ENCODE measurements at regions not wholly inside any gene's neighbourhood (a gene's known extent, or its start where the extent isn't known, plus 50 kb on each side); places are given as distances from the start of the nearest gene placed in this dataset.

DNA sequence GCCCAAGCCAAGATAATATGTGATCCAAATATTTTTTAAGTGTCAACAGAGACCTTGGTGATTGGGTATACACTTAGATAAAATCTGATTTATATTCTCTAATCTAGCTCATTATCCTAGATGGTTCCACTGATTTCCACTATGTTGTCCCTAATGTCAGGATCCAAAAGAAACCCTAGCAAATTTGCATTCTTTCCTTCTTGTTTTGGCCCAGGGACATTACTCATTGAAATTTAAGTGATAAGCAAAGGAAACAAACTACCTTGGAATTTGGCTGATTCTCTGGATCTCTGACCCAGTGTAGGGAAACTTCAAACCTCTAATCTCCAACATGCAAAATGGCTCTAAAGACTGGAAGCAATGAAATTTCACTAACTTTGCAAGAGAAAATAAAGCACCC, 179.8 kb upstream of the MEIS1 start (continued):
- TF ChIP-seq, protein P1, sequence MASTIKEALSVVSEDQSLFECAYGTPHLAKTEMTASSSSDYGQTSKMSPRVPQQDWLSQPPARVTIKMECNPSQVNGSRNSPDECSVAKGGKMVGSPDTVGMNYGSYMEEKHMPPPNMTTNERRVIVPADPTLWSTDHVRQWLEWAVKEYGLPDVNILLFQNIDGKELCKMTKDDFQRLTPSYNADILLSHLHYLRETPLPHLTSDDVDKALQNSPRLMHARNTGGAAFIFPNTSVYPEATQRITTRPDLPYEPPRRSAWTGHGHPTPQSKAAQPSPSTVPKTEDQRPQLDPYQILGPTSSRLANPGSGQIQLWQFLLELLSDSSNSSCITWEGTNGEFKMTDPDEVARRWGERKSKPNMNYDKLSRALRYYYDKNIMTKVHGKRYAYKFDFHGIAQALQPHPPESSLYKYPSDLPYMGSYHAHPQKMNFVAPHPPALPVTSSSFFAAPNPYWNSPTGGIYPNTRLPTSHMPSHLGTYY (CRISPR knock-in tag; IDR thresholded peaks at IDR 0.05) = no peak

DNA sequence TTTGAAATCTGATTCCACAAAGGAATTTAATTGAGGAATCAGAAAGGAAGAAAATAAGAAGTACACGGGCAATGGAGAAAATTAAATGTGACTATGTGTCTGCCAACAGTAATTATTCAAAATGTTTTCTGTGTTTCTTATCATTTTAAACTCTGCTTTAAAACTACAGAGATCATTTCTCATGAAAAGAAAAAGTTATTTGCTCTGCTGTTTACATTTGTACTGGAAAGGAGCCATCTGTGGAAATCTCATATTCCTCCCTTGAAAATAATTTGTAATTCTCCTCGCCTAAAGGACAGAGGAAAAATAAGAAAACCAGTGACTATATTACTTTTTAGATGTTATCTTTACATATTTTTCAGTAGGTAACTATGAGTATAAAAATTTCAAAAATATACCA, 181.9 kb upstream of the MEIS1 start:
- H3K9me3 Mint-ChIP-seq = no peaks in the 10 kb centered on the region; the same call in 1 of the 2 replicates
- no peak for ATAC-seq
- peaks cover 56% of the 10 kb centered on the region for H3K4me1 Mint-ChIP-seq
- CTCF ChIA-PET = no interaction called here
- no peak for DNase-seq (ENCODE audit: low spot score)
- H3K4me3 Mint-ChIP-seq = no peak overlapping the region
- no peak overlapping the region for H3K27ac Mint-ChIP-seq
- POLR2A ChIA-PET = no interaction called here
- no peak for TF ChIP-seq FOXP1 (CRISPR knock-in tag; IDR thresholded peaks at IDR 0.05; ENCODE audit: borderline replicate concordance)
- no peak for TF ChIP-seq SOX15 (CRISPR knock-in tag; IDR thresholded peaks at IDR 0.05)
- no peak for TF ChIP-seq IRF1 (CRISPR knock-in tag; IDR thresholded peaks at IDR 0.05)
- no peak for TF ChIP-seq ZNF138 (CRISPR knock-in tag; conservative IDR thresholded peaks at IDR 0.05)
- TF ChIP-seq HMGA2 (CRISPR knock-in tag; IDR thresholded peaks at IDR 0.05) = no peak
- TF ChIP-seq MXD4 (CRISPR knock-in tag; IDR thresholded peaks at IDR 0.05; ENCODE audit: borderline replicate concordance) = no peak
- no peak for TF ChIP-seq MAX (CRISPR knock-in tag; IDR thresholded peaks at IDR 0.05)
- TF ChIP-seq, protein P2, sequence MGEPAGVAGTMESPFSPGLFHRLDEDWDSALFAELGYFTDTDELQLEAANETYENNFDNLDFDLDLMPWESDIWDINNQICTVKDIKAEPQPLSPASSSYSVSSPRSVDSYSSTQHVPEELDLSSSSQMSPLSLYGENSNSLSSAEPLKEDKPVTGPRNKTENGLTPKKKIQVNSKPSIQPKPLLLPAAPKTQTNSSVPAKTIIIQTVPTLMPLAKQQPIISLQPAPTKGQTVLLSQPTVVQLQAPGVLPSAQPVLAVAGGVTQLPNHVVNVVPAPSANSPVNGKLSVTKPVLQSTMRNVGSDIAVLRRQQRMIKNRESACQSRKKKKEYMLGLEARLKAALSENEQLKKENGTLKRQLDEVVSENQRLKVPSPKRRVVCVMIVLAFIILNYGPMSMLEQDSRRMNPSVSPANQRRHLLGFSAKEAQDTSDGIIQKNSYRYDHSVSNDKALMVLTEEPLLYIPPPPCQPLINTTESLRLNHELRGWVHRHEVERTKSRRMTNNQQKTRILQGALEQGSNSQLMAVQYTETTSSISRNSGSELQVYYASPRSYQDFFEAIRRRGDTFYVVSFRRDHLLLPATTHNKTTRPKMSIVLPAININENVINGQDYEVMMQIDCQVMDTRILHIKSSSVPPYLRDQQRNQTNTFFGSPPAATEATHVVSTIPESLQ (CRISPR knock-in tag; IDR thresholded peaks at IDR 0.05) = no peak
- TF ChIP-seq, protein P1 (CRISPR knock-in tag; IDR thresholded peaks at IDR 0.05) = no peak
- TF ChIP-seq GABPB1 (CRISPR knock-in tag; IDR thresholded peaks at IDR 0.05) = no peak
- no peak for TF ChIP-seq USF2 (CRISPR knock-in tag; IDR thresholded peaks at IDR 0.05)
- no peak for TF ChIP-seq CREM (CRISPR knock-in tag; IDR thresholded peaks at IDR 0.05)
- no peak for TF ChIP-seq KAT7 (CRISPR knock-in tag; IDR thresholded peaks at IDR 0.05; ENCODE audit: borderline replicate concordance)
- H3K27me3 Mint-ChIP-seq (ENCODE audit: low read depth) = no peaks in the 10 kb centered on the region
- H3K36me3 Mint-ChIP-seq = peaks cover 5% of the 10 kb centered on the region

DNA sequence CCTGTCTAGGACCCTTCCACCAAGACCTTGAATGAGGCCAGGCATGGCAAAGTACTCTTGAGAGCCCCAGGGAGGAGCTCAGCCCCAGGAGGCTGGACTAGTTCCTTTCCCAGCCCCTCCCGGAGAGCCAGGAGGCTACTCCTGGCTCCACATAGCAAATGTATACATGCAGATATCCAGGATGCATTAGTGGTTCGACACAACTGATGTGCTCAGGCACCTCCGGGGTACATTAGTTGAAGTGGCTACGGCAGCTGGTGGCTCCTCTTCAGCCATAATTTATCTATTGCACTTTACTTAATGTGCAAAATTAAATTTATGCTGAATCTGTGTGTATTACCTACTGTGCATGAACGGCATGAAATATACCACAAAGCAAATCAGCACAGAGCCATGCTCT, 182.8 kb upstream of the MEIS1 start:
- ATAC-seq (peak; percentile 58), DNase-seq (ENCODE audit: low spot score) (no peak)
- ChIA-PET POLR2A (no interaction called here), CTCF (no interaction called here)
- Mint-ChIP-seq H3K4me3 (no peak overlapping the region), H3K27ac (no peak overlapping the region), H3K4me1 (peaks cover 66% of the 10 kb centered on the region), H3K36me3 (peaks cover 11% of the 10 kb centered on the region), H3K27me3 (ENCODE audit: low read depth) (no peaks in the 10 kb centered on the region), H3K9me3 (no peaks in the 10 kb centered on the region; the same call in 1 of the 2 replicates)
- TF ChIP-seq E2F1 (CRISPR knock-in tag; IDR thresholded peaks at IDR 0.05) (no peak), PRDM15 (CRISPR knock-in tag; IDR thresholded peaks at IDR 0.05) (no peak), NFATC4 (CRISPR knock-in tag; IDR thresholded peaks at IDR 0.05) (no peak), CDX4 (CRISPR knock-in tag; IDR thresholded peaks at IDR 0.05; ENCODE audit: borderline replicate concordance) (no peak)
- TF ChIP-seq, protein P3, sequence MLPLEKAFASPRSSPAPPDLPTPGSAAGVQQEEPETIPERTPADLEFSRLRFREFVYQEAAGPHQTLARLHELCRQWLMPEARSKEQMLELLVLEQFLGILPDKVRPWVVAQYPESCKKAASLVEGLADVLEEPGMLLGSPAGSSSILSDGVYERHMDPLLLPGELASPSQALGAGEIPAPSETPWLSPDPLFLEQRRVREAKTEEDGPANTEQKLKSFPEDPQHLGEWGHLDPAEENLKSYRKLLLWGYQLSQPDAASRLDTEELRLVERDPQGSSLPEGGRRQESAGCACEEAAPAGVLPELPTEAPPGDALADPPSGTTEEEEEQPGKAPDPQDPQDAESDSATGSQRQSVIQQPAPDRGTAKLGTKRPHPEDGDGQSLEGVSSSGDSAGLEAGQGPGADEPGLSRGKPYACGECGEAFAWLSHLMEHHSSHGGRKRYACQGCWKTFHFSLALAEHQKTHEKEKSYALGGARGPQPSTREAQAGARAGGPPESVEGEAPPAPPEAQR (CRISPR knock-in tag; IDR thresholded peaks at IDR 0.05) = no peak
- TF ChIP-seq, protein P1 (CRISPR knock-in tag; IDR thresholded peaks at IDR 0.05) = no peak

All from WTC11 (cell line).